H1 (cell line): ENCODE measurements at regions not wholly inside any gene's neighbourhood (a gene's known extent, or its start where the extent isn't known, plus 50 kb on each side); places are given as distances from the start of the nearest gene placed in this dataset.
A peak's percentile ranks its signal among the peaks of the same experiment; 100 is the strongest.

Experiments
- CTCF ChIA-PET: fragments of 300-600 bp; sonication (Branson Sonifier 250); formaldehyde crosslinking; loops from one replicate; lab custom pipeline; 2021; ENCODE audit not compliant: partially characterized antibody; lab: Charles Lee
- POLR2A ChIA-PET: fragments of 300-600 bp; sonication (Branson Sonifier 250); formaldehyde crosslinking; loops from one replicate; lab custom pipeline; 2021; ENCODE audit warnings: inconsistent platforms; ENCODE audit not compliant: partially characterized antibody; lab: Charles Lee
- DNase-seq, 2 experiments: peaks; one replicate each; pipeline versions ENCODE4 v3.0.0 to v3.0.0-alpha.2; 2010 to 2022; ENCODE audit warnings: low spot score in 2 of 2, low read depth in 1 of 2, mixed read lengths in 1 of 2
- FAIRE-seq: peaks from 2 replicates; lab custom pipeline; 2011; peaks lifted over from hg19 to GRCh38; lab: Jason Lieb, UNC
- H2AFZ ChIP-seq: 2 replicates; pipeline ENCODE4 v1.8.1; 2012; ENCODE audit warnings: low read length, inconsistent platforms
- H2AK5ac ChIP-seq: 2 replicates; pipeline ENCODE4 v1.6.1; 2013; ENCODE audit warnings: low read depth, low read length
- H2BK120ac ChIP-seq: replicated peaks from 2 replicates; pipeline ENCODE3; 2013; ENCODE audit warnings: low read depth, low read length, inconsistent platforms
- H2BK12ac ChIP-seq: 2 replicates; pipeline ENCODE4 v1.6.1; 2013; ENCODE audit warnings: low read depth, low read length
- H2BK15ac ChIP-seq: 2 replicates; pipeline ENCODE4 v1.6.1; 2013; ENCODE audit warnings: low read length
- H2BK20ac ChIP-seq: 2 replicates; pipeline ENCODE4 v1.6.1; 2013; ENCODE audit warnings: low read length
- H2BK5ac ChIP-seq: 2 replicates; pipeline ENCODE4 v1.6.1; 2013; ENCODE audit warnings: low read depth, low read length
- H3K14ac ChIP-seq: 2 replicates; pipeline ENCODE4 v1.6.1; 2013; ENCODE audit warnings: inconsistent platforms; ENCODE audit not compliant: insufficient read length
- H3K18ac ChIP-seq: 2 replicates; pipeline ENCODE4 v1.6.1; 2013; ENCODE audit warnings: low read length; ENCODE audit errors: extremely low read depth
- H3K23ac ChIP-seq: 2 replicates; pipeline ENCODE4 v1.6.1; 2013; ENCODE audit warnings: inconsistent platforms; ENCODE audit not compliant: insufficient read length
- H3K23me2 ChIP-seq: 2 replicates; pipeline ENCODE4 v1.6.1; 2013; ENCODE audit warnings: low read depth, low read length
- H3K27ac ChIP-seq: 2 replicates; pipeline ENCODE4 v1.6.1; 2011; ENCODE audit warnings: low read depth, low read length, inconsistent platforms
- H3K27me3 ChIP-seq, 4 experiments: replicated peaks in 1 of 4; 1 replicate in 1 of 4; 2 replicates in 3 of 4; pipeline versions ENCODE4 v1.6.1 to v1.8.1; 2011 to 2013; ENCODE audit warnings: low read length in 3 of 4, mild to moderate bottlenecking in 3 of 4, inconsistent platforms in 2 of 4, mixed read lengths in 2 of 4, moderate library complexity in 1 of 4; ENCODE audit not compliant: control insufficient read depth in 3 of 4, insufficient read depth in 3 of 4; ENCODE audit errors: extremely low read depth in 1 of 4
- H3K36me3 ChIP-seq, 4 experiments: 2 replicates each; pipeline versions ENCODE4 v1.6.1 to v1.8.1; 2011 to 2013; ENCODE audit warnings: mild to moderate bottlenecking in 4 of 4, low read length in 3 of 4, moderate library complexity in 2 of 4, control low read depth in 1 of 4, inconsistent platforms in 1 of 4; ENCODE audit not compliant: insufficient read depth in 4 of 4, control insufficient read depth in 2 of 4
- H3K4ac ChIP-seq: replicated peaks from 2 replicates; pipeline ENCODE3; 2013; ENCODE audit warnings: low read length, low read depth, mixed read lengths, inconsistent platforms; ENCODE audit not compliant: insufficient read length
- H3K4me1 ChIP-seq, 4 experiments: replicated peaks in 1 of 4; 1 replicate in 1 of 4; 2 replicates in 3 of 4; pipeline versions ENCODE4 v1.6.1 to v1.8.1; 2011 to 2013; ENCODE audit warnings: low read length in 3 of 4, inconsistent platforms in 2 of 4, mixed read lengths in 1 of 4; ENCODE audit not compliant: insufficient read depth in 4 of 4, control insufficient read depth in 3 of 4
- H3K4me2 ChIP-seq, 2 experiments: 2 replicates each; pipeline versions ENCODE4 v1.6.1 to v1.8.1; 2011 to 2013; ENCODE audit warnings: low read depth in 2 of 2, low read length in 2 of 2, control low read depth in 1 of 2, inconsistent platforms in 1 of 2, mild to moderate bottlenecking in 1 of 2; ENCODE audit not compliant: insufficient read depth in 1 of 2
- H3K4me3 ChIP-seq, 4 experiments: fragments of 200-600, 300-600 bp in 1 of 4; sonication (generic), shearing (Covaris generic), sonication (Bioruptor Twin) in 1 of 4; 2 replicates each; pipeline versions ENCODE4 v1.5.1 to v1.8.1; 2011 to 2016; ENCODE audit warnings: low read length in 4 of 4, low read depth in 3 of 4, control low read depth in 2 of 4, inconsistent platforms in 2 of 4, mild to moderate bottlenecking in 2 of 4, mixed read lengths in 1 of 4, moderate library complexity in 1 of 4; ENCODE audit not compliant: insufficient read depth in 2 of 4; ENCODE audit errors: extremely low read depth in 1 of 4
- H3K56ac ChIP-seq: replicated peaks from 2 replicates; pipeline ENCODE3; 2013; ENCODE audit warnings: low read depth, mild to moderate bottlenecking, mixed read lengths, low read length, inconsistent platforms; ENCODE audit not compliant: insufficient read length
- H3K79me1 ChIP-seq: 2 replicates; pipeline ENCODE4 v1.6.1; 2013; ENCODE audit warnings: low read depth, low read length, control low read depth
- H3K79me2 ChIP-seq, 2 experiments: 2 replicates each; pipeline versions ENCODE4 v1.6.1 to v1.8.1; 2012 to 2013; ENCODE audit warnings: low read length in 2 of 2, mild to moderate bottlenecking in 2 of 2, inconsistent platforms in 1 of 2; ENCODE audit not compliant: insufficient read depth in 2 of 2, control insufficient read depth in 1 of 2
- H3K9ac ChIP-seq, 4 experiments: replicated peaks in 1 of 4; 1 replicate in 1 of 4; 2 replicates in 3 of 4; pipeline versions ENCODE4 v1.6.1 to v1.8.1; 2011 to 2013; ENCODE audit warnings: low read depth in 3 of 4, low read length in 3 of 4, control low read depth in 2 of 4, mild to moderate bottlenecking in 2 of 4, moderate library complexity in 2 of 4, inconsistent platforms in 1 of 4; ENCODE audit errors: extremely low read depth in 1 of 4
- H3K9me3 ChIP-seq, 2 experiments: 2 replicates each; pipeline versions ENCODE4 v1.6.1 to v1.8.1; 2012 to 2013; ENCODE audit warnings: mild to moderate bottlenecking in 2 of 2, moderate library complexity in 2 of 2, control low read depth in 1 of 2, inconsistent platforms in 1 of 2, low read depth in 1 of 2, low read length in 1 of 2, mixed read lengths in 1 of 2; ENCODE audit not compliant: insufficient read depth in 2 of 2
- H4K20me1 ChIP-seq, 2 experiments: replicated peaks in 1 of 2; 2 replicates each; pipeline versions ENCODE3 to v1.8.1; 2011 to 2013; ENCODE audit warnings: inconsistent platforms in 2 of 2, low read length in 2 of 2, mild to moderate bottlenecking in 1 of 2; ENCODE audit not compliant: insufficient read depth in 2 of 2, control insufficient read depth in 1 of 2
- H4K5ac ChIP-seq: 2 replicates; pipeline ENCODE4 v1.6.1; 2013; ENCODE audit warnings: low read length, low read depth, mixed read lengths, inconsistent platforms; ENCODE audit not compliant: insufficient read length
- H4K8ac ChIP-seq: 2 replicates; pipeline ENCODE4 v1.8.0; 2013; ENCODE audit warnings: mild to moderate bottlenecking, moderate library complexity, low read length, inconsistent platforms; ENCODE audit not compliant: insufficient read depth; ENCODE audit errors: extremely low read depth
- H4K91ac ChIP-seq: replicated peaks from 2 replicates; pipeline ENCODE3; 2013; ENCODE audit warnings: low read length, mixed read lengths, inconsistent platforms; ENCODE audit not compliant: insufficient read length
- ASH2L ChIP-seq: fragments of 200-600, 300-600 bp; sonication (generic); IDR thresholded peaks from one replicate; pipeline ENCODE4 v1.7.1; 2017; ENCODE audit warnings: low read length
- BRCA1 ChIP-seq: IDR thresholded peaks from 2 replicates; pipeline ENCODE4 v1.6.1; 2012; ENCODE audit warnings: low read depth, low read length, improper control_type of control experiment
- CREB1 ChIP-seq: IDR thresholded peaks from 2 replicates; pipeline ENCODE4 v1.6.1; 2012; ENCODE audit warnings: inconsistent platforms
- EZH2 ChIP-seq: fragments of 200-600 bp; sonication (generic); IDR thresholded peaks from 2 replicates; pipeline ENCODE4 v1.7.1; 2012; ENCODE audit warnings: low read depth, mild to moderate bottlenecking, moderate library complexity, low read length, inconsistent platforms; ENCODE audit not compliant: severe bottlenecking
- HDAC6 ChIP-seq: IDR thresholded peaks from one replicate; pipeline ENCODE4 v1.7.1; 2012; ENCODE audit warnings: low read depth, mild to moderate bottlenecking, inconsistent platforms, low read length, moderate library complexity
- POLR2A ChIP-seq, 2 experiments: IDR thresholded peaks; 1 replicate in 1 of 2; 2 replicates in 1 of 2; pipeline ENCODE4 v1.6.1; 2011; ENCODE audit warnings: low read depth in 2 of 2, low read length in 2 of 2, mild to moderate bottlenecking in 2 of 2; ENCODE audit errors: control extremely low read depth in 1 of 2
- RBBP5 ChIP-seq: IDR thresholded peaks from 2 replicates; pipeline ENCODE4 v1.7.1; 2012; ENCODE audit warnings: low read depth, mild to moderate bottlenecking, inconsistent platforms, low read length, moderate library complexity, borderline replicate concordance
- RXRA ChIP-seq: IDR thresholded peaks from 2 replicates; pipeline ENCODE4 v1.6.1; 2011; ENCODE audit warnings: low read depth, mild to moderate bottlenecking, low read length, moderate library complexity; ENCODE audit not compliant: insufficient read depth
- SP1 ChIP-seq: IDR thresholded peaks from 2 replicates; pipeline ENCODE4 v1.6.1; 2011; ENCODE audit warnings: low read depth, low read length
- SP4 ChIP-seq: IDR thresholded peaks from 2 replicates; pipeline ENCODE4 v1.6.1; 2012; ENCODE audit warnings: low read length, inconsistent platforms
- SUZ12 ChIP-seq: fragments of 200-600 bp; sonication (generic); IDR thresholded peaks from 2 replicates; pipeline ENCODE4 v1.6.1; 2012; ENCODE audit warnings: mild to moderate bottlenecking, inconsistent platforms, low read length, moderate library complexity, mixed read lengths
- TAF1 ChIP-seq: IDR thresholded peaks from 2 replicates; pipeline ENCODE4 v1.6.1; 2011; ENCODE audit warnings: mild to moderate bottlenecking, low read depth, low read length
- WGBS, 2 experiments: shearing (Covaris generic) in 1 of 2; methylation state at CpG; one replicate each; pipeline versions ENCODE4 v1.1.6 to v1.1.7; 2013 to 2015; ENCODE audit warnings: low lambda C conversion rate in 2 of 2, mixed read lengths in 2 of 2, inconsistent platforms in 1 of 2, low coverage in 1 of 2, missing lambda C conversion rate in 1 of 2; ENCODE audit not compliant: insufficient replicate concordance in 2 of 2, insufficient coverage in 1 of 2, insufficient read length in 1 of 2; ENCODE audit errors: extremely low coverage in 1 of 2, missing lambda C conversion rate in 1 of 2; 5-methylcytosine and 5-hydroxymethylcytosine counted together
- TF ChIP-seq, protein P1 (sequence below): IDR thresholded peaks from 2 replicates; pipeline ENCODE4 v1.6.1; 2012; ENCODE audit warnings: inconsistent platforms
- TF ChIP-seq, protein P2 (sequence below): IDR thresholded peaks from 2 replicates; pipeline ENCODE4 v1.6.1; 2012; ENCODE audit warnings: low read length, inconsistent platforms

DNA sequence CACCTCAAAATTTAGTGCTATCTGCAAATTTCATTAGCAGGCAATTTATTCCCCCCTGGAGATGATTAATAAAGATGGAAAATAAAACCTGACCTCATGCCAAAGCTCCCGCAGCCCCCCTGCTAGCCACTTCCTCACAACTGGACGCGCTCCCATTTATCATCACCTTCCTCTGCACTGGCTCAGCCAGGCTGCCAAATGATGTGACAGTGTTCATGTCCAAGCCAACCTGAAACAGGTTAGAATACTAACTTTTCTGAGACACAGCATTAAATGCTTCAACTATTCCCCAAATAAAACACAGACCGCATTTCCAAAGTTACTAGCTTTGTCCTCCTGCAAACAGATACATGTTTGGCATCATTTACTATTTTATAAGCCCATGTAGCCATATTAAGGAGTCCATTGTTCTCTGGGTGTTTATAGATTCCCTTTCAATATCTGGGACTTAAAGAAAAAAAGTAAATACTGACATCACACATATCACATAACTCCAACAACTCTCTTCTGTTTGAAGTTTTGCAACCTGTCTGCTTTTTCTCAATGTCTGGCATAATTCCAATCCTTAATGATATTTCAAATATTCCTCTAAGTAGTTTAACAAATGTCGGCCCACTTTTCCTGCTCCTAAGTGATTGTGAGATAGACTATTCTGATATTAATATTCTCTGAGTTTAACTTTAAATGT lies 829.7 kb upstream of the FAT3 start:
- no peak overlapping the region for H2BK5ac ChIP-seq
- no peak for FAIRE-seq
- 91% methylated on average over 5 of the region's 5 CpGs; no CpG with 5 or more reads in 1 of the 2 experiments for WGBS, 2 experiments
- TF ChIP-seq EZH2 (no peak), RBBP5 (no peak), CREB1 (no peak), SUZ12 (no peak), SP1 (no peak), ASH2L (no peak), RXRA (no peak), TAF1 (no peak), POLR2A (IDR thresholded peaks at IDR 0.05; ENCODE audit: control extremely low read depth in 1 of 2, low read depth in 2 of 2, low read length in 2 of 2) (no peak), HDAC6 (no peak), SP4 (no peak), BRCA1 (no peak)
- TF ChIP-seq, protein P1, sequence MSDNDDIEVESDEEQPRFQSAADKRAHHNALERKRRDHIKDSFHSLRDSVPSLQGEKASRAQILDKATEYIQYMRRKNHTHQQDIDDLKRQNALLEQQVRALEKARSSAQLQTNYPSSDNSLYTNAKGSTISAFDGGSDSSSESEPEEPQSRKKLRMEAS = no peak
- TF ChIP-seq, protein P2, sequence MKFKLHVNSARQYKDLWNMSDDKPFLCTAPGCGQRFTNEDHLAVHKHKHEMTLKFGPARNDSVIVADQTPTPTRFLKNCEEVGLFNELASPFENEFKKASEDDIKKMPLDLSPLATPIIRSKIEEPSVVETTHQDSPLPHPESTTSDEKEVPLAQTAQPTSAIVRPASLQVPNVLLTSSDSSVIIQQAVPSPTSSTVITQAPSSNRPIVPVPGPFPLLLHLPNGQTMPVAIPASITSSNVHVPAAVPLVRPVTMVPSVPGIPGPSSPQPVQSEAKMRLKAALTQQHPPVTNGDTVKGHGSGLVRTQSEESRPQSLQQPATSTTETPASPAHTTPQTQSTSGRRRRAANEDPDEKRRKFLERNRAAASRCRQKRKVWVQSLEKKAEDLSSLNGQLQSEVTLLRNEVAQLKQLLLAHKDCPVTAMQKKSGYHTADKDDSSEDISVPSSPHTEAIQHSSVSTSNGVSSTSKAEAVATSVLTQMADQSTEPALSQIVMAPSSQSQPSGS = no peak

More for the DNA sequence above, 829.7 kb upstream of the FAT3 start:
- H3K79me1 ChIP-seq = no peaks in the 10 kb centered on the region
- H4K20me1 ChIP-seq = no peaks in the 10 kb centered on the region
- H4K91ac ChIP-seq = no peak overlapping the region
- no peak overlapping the region for H2BK12ac ChIP-seq
- ChIA-PET POLR2A (no interaction called here), CTCF (no interaction called here)
- no peak overlapping the region for H3K4me3 ChIP-seq
- no peaks in the 10 kb centered on the region for H3K4me1 ChIP-seq
- H3K23ac ChIP-seq = no peak overlapping the region
- H2BK15ac ChIP-seq = no peak overlapping the region
- no peaks in the 10 kb centered on the region for H3K9me3 ChIP-seq
- no peak overlapping the region for H3K14ac ChIP-seq
- H3K23me2 ChIP-seq = no peaks in the 10 kb centered on the region
- no peak overlapping the region for H3K4me2 ChIP-seq
- H3K4ac ChIP-seq = no peak overlapping the region
- no peak overlapping the region for H2AFZ ChIP-seq
- no peak overlapping the region for H3K56ac ChIP-seq
- H4K5ac ChIP-seq = no peak overlapping the region
- no peaks in the 10 kb centered on the region for H3K36me3 ChIP-seq
- H3K18ac ChIP-seq = no peak overlapping the region
- no peak overlapping the region for H2BK120ac ChIP-seq
- H3K27me3 ChIP-seq = no peaks in the 10 kb centered on the region
- H3K79me2 ChIP-seq = no peaks in the 10 kb centered on the region
- peak overlapping the region; percentile 85; the same call in 1 of the 2 replicates for H4K8ac ChIP-seq
- H3K9ac ChIP-seq = no peak overlapping the region
- no peak for DNase-seq
- no peak overlapping the region for H3K27ac ChIP-seq
- H2AK5ac ChIP-seq = no peak overlapping the region
- no peak overlapping the region for H2BK20ac ChIP-seq
